GM12891 (cell line): ENCODE measurements at regions not wholly inside any gene's neighbourhood (a gene's known extent, or its start where the extent isn't known, plus 50 kb on each side); places are given as distances from the start of the nearest gene placed in this dataset.

Experiments used
- POLR2A ChIP-seq: IDR thresholded peaks from 2 replicates; pipeline ENCODE4 v1.6.1; 2011; ENCODE audit warnings: low read depth, low read length, control low read depth
- POU2F2 ChIP-seq: IDR thresholded peaks from 2 replicates; pipeline ENCODE4 v1.6.1; 2011; ENCODE audit warnings: low read depth, mild to moderate bottlenecking, control low read depth, low read length, moderate library complexity
- SPI1 ChIP-seq: IDR thresholded peaks from 2 replicates; pipeline ENCODE4 v1.6.1; 2011; ENCODE audit warnings: low read depth, low read length, control low read depth
- TAF1 ChIP-seq: IDR thresholded peaks from 2 replicates; pipeline ENCODE4 v1.6.1; 2011; ENCODE audit warnings: low read depth, low read length, control low read depth

GRCh38 chr5:163222982-163223381, 214.4 kb upstream of the CCNG1 start:
- TF ChIP-seq POLR2A, result no peak
- TF ChIP-seq TAF1, result no peak
- TF ChIP-seq SPI1, result no peak
- no peak for TF ChIP-seq POU2F2
